Medulla oblongata (tissue), 1 donor: ENCODE measurements at regions not wholly inside any gene's neighbourhood (a gene's known extent, or its start where the extent isn't known, plus 50 kb on each side); places are given as distances from the start of the nearest gene placed in this dataset.
"Not testable (repeated sequence)": the region's sequence is repeated elsewhere in the genome, so short reads cannot be mapped to it uniquely, and the experiment has no call there.

Source experiments
- DNase-seq: peaks from one replicate; pipeline ENCODE4 v3.0.0-alpha.2; 2015; ENCODE audit errors: extremely low spot score

GRCh38 chr14:55805250-55805649 is 225.2 kb downstream of the KTN1 start:
- DNase-seq = no peak

GRCh38 chr14:55807053-55807880 is 227.3 kb downstream of the KTN1 start:
- peak; percentile 28 for DNase-seq

- DNase-seq = no peak
Measured at GRCh38 chr14:55807881-55808379, 227.9 kb downstream of the KTN1 start.

- DNase-seq = no peak
Measured at GRCh38 chr14:55813630-55814029, 233.6 kb downstream of the KTN1 start.

GRCh38 chr14:55814064-55814463 is 234.1 kb downstream of the KTN1 start:
- DNase-seq = no peak

- DNase-seq = peak; percentile 14
Measured at GRCh38 chr14:55814873-55815272, 234.9 kb downstream of the KTN1 start.

- DNase-seq = no peak
Measured at GRCh38 chr14:55816225-55816624, 236.2 kb downstream of the KTN1 start.

GRCh38 chr14:55819610-55820304 is 239.8 kb downstream of the KTN1 start:
- peak; percentile 42 for DNase-seq

- no peak for DNase-seq
Measured at GRCh38 chr14:55822906-55823305, 242.9 kb downstream of the KTN1 start.

GRCh38 chr14:55832122-55832911 is 252.3 kb downstream of the KTN1 start:
- DNase-seq = no peak

GRCh38 chr14:55832974-55833373 is 253.0 kb downstream of the KTN1 start:
- no peak for DNase-seq

- DNase-seq = no peak
Measured at GRCh38 chr14:55834390-55834789, 254.4 kb downstream of the KTN1 start.

GRCh38 chr14:55835985-55836384 is 256.0 kb downstream of the KTN1 start:
- no peak for DNase-seq

GRCh38 chr14:55837467-55837866 is 257.5 kb downstream of the KTN1 start:
- no peak for DNase-seq

- no peak for DNase-seq
Measured at GRCh38 chr14:55838529-55839052, 258.6 kb downstream of the KTN1 start.

GRCh38 chr14:55839301-55839947 is 259.4 kb downstream of the KTN1 start:
- DNase-seq = not testable (repeated sequence)

GRCh38 chr14:55840821-55841220 is 260.8 kb downstream of the KTN1 start:
- no peak for DNase-seq

GRCh38 chr14:55841625-55842024 is 261.6 kb downstream of the KTN1 start:
- DNase-seq = no peak

GRCh38 chr14:55843718-55844403 is 263.9 kb downstream of the KTN1 start:
- no peak for DNase-seq

- DNase-seq = no peak
Measured at GRCh38 chr14:55845963-55846825, 266.2 kb downstream of the KTN1 start.
